GM23338 (cell line): ENCODE measurements at regions not wholly inside any gene's neighbourhood (a gene's known extent, or its start where the extent isn't known, plus 50 kb on each side); places are given as distances from the start of the nearest gene placed in this dataset.

Experiments used
- ATAC-seq: fragments of 200-7000 bp; cut with Tn5 transposase; 3 replicates; pipeline ENCODE4 v1.9.1; 2020
- DNase-seq: peaks from one replicate; pipeline ENCODE4 v3.0.0-alpha.2; 2015; ENCODE audit warnings: low spot score
- H2AFZ ChIP-seq: fragments of 200-600 bp; sonication (generic); 2 replicates; pipeline ENCODE4 v1.8.0; 2016; ENCODE audit warnings: antibody characterized with exemption, mild to moderate bottlenecking, moderate library complexity
- H3F3A ChIP-seq: fragments of 200-600 bp; sonication (generic); replicated peaks from 2 replicates; pipeline ENCODE4 v1.8.0; 2017; ENCODE audit warnings: antibody characterized with exemption, mixed run types, low read depth
- H3K27ac ChIP-seq: fragments of 200-600 bp; sonication (generic); 2 replicates; pipeline ENCODE4 v1.6.1; 2016; ENCODE audit warnings: low read depth
- H3K27me3 ChIP-seq: fragments of 200-600 bp; sonication (generic); 2 replicates; pipeline ENCODE4 v1.8.0; 2016; ENCODE audit warnings: mild to moderate bottlenecking, mixed run types, moderate library complexity; ENCODE audit not compliant: insufficient read depth
- H3K36me3 ChIP-seq: fragments of 200-600 bp; sonication (generic); 2 replicates; pipeline ENCODE4 v1.8.0; 2016; ENCODE audit warnings: mild to moderate bottlenecking; ENCODE audit not compliant: insufficient read depth
- H3K4me1 ChIP-seq: fragments of 200-600 bp; sonication (generic); 2 replicates; pipeline ENCODE4 v1.8.0; 2016; ENCODE audit warnings: mild to moderate bottlenecking, moderate library complexity; ENCODE audit not compliant: insufficient read depth
- H3K4me2 ChIP-seq: fragments of 200-600 bp; sonication (generic); 2 replicates; pipeline ENCODE4 v1.7.1; 2017; ENCODE audit warnings: mixed run types
- H3K4me3 ChIP-seq: fragments of 200-600 bp; sonication (generic); 2 replicates; pipeline ENCODE4 v1.6.1; 2016; ENCODE audit warnings: mixed run types
- H3K79me2 ChIP-seq: fragments of 200-600 bp; sonication (generic); replicated peaks from 2 replicates; pipeline ENCODE4 v1.8.0; 2017; ENCODE audit warnings: mild to moderate bottlenecking; ENCODE audit not compliant: insufficient read depth
- H3K9me2 ChIP-seq: fragments of 200-600 bp; sonication (generic); 2 replicates; pipeline ENCODE4 v1.8.0; 2017; ENCODE audit not compliant: insufficient read depth
- H4K20me1 ChIP-seq: fragments of 200-600 bp; sonication (generic); replicated peaks from 2 replicates; pipeline ENCODE4 v1.8.0; 2017; ENCODE audit warnings: mild to moderate bottlenecking; ENCODE audit not compliant: insufficient read depth
- H3K27ac Mint-ChIP-seq: 2 replicates; pipeline ENCODE4 v1.8.0; 2020; ENCODE audit warnings: inconsistent platforms, mild to moderate bottlenecking, moderate library complexity, mixed read lengths
- H3K27me3 Mint-ChIP-seq: 3 replicates; pipeline ENCODE4 v1.8.0; 2022; ENCODE audit warnings: low read depth, mild to moderate bottlenecking, moderate library complexity, mixed read lengths, inconsistent platforms; ENCODE audit not compliant: insufficient read depth, poor library complexity
- H3K36me3 Mint-ChIP-seq: 3 replicates; pipeline ENCODE4 v1.8.0; 2021; ENCODE audit warnings: low read depth, mild to moderate bottlenecking, inconsistent platforms, moderate library complexity, mixed read lengths
- H3K4me1 Mint-ChIP-seq: 3 replicates; pipeline ENCODE4 v1.8.0; 2020; ENCODE audit warnings: mild to moderate bottlenecking, inconsistent platforms, mixed read lengths
- H3K4me3 Mint-ChIP-seq: 3 replicates; pipeline ENCODE4 v1.8.0; 2021; ENCODE audit warnings: moderate library complexity, mild to moderate bottlenecking, inconsistent platforms, mixed read lengths
- H3K9me3 Mint-ChIP-seq: 3 replicates; pipeline ENCODE4 v1.8.0; 2020; ENCODE audit warnings: moderate library complexity, mild to moderate bottlenecking, inconsistent platforms, mixed read lengths
- CREB1 ChIP-seq: fragments of 250-450 bp; sonication (Bioruptor Pico); IDR thresholded peaks from 2 replicates; pipeline ENCODE4 v1.5.0; 2020; ENCODE audit warnings: low read depth, mild to moderate bottlenecking, moderate library complexity
- EZH2 ChIP-seq: fragments of 200-600 bp; sonication (generic); IDR thresholded peaks from one replicate; pipeline ENCODE4 v1.8.0; 2017; ENCODE audit warnings: antibody characterized with exemption, mild to moderate bottlenecking, low read depth; ENCODE audit not compliant: unreplicated experiment
- EZH2phosphoT487 ChIP-seq: fragments of 200-600 bp; sonication (generic); IDR thresholded peaks from one replicate; pipeline ENCODE4 v1.8.1; 2018; ENCODE audit warnings: antibody characterized with exemption; ENCODE audit not compliant: unreplicated experiment
- JUNB ChIP-seq: IDR thresholded peaks from one replicate; pipeline ENCODE4 v1.6.1; 2016; ENCODE audit warnings: antibody characterized with exemption; ENCODE audit not compliant: unreplicated experiment
- NANOG ChIP-seq: IDR thresholded peaks from 2 replicates; pipeline ENCODE4 v1.6.1; 2016; ENCODE audit warnings: antibody characterized with exemption, borderline replicate concordance
- POLR2AphosphoS5 ChIP-seq: IDR thresholded peaks from 2 replicates; pipeline ENCODE4 v1.6.1; 2016; ENCODE audit warnings: antibody characterized with exemption, low read depth
- ZNF114 ChIP-seq: fragments of 250-450 bp; sonication (Bioruptor Pico); IDR thresholded peaks from 2 replicates; pipeline ENCODE4 v1.5.0; 2020; ENCODE audit warnings: mild to moderate bottlenecking, moderate library complexity
- TF ChIP-seq, protein P1 (sequence below): fragments of 250-450 bp; sonication (Bioruptor Pico); IDR thresholded peaks from 2 replicates; pipeline ENCODE4 v1.5.0; 2020; ENCODE audit warnings: mild to moderate bottlenecking, moderate library complexity
- TF ChIP-seq, protein P2 (sequence below), 2 experiments: fragments of 200-600 bp in 1 of 2; sonication (generic) in 1 of 2; conservative IDR thresholded peaks; 2 replicates each; pipeline versions ENCODE4 v1.5.1 to v1.6.1; 2016 to 2017; ENCODE audit warnings: antibody characterized with exemption in 2 of 2, low read depth in 2 of 2, mild to moderate bottlenecking in 2 of 2, moderate library complexity in 1 of 2

DNA sequence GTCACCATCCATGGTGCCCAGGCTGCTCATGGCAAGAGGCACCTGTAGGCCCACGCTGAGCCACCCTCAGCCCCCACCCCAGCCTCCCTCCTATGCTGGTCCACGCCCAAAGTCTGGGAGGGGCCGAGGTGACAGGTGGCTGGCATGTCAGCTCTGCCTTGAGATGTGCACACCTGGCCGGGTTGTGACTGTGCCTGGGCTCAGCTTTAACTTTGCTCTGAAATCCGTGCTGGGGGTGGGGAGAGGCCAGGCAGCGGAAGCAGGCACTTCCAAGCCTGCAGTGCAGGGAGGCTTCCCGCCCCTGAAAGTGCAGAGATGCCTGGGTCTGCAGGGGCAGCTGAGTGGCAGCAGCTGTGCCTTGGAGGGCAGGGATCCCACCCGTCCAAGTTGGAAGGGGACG is 1124.8 kb downstream of the SI start (continued):
- TF ChIP-seq, protein P1, sequence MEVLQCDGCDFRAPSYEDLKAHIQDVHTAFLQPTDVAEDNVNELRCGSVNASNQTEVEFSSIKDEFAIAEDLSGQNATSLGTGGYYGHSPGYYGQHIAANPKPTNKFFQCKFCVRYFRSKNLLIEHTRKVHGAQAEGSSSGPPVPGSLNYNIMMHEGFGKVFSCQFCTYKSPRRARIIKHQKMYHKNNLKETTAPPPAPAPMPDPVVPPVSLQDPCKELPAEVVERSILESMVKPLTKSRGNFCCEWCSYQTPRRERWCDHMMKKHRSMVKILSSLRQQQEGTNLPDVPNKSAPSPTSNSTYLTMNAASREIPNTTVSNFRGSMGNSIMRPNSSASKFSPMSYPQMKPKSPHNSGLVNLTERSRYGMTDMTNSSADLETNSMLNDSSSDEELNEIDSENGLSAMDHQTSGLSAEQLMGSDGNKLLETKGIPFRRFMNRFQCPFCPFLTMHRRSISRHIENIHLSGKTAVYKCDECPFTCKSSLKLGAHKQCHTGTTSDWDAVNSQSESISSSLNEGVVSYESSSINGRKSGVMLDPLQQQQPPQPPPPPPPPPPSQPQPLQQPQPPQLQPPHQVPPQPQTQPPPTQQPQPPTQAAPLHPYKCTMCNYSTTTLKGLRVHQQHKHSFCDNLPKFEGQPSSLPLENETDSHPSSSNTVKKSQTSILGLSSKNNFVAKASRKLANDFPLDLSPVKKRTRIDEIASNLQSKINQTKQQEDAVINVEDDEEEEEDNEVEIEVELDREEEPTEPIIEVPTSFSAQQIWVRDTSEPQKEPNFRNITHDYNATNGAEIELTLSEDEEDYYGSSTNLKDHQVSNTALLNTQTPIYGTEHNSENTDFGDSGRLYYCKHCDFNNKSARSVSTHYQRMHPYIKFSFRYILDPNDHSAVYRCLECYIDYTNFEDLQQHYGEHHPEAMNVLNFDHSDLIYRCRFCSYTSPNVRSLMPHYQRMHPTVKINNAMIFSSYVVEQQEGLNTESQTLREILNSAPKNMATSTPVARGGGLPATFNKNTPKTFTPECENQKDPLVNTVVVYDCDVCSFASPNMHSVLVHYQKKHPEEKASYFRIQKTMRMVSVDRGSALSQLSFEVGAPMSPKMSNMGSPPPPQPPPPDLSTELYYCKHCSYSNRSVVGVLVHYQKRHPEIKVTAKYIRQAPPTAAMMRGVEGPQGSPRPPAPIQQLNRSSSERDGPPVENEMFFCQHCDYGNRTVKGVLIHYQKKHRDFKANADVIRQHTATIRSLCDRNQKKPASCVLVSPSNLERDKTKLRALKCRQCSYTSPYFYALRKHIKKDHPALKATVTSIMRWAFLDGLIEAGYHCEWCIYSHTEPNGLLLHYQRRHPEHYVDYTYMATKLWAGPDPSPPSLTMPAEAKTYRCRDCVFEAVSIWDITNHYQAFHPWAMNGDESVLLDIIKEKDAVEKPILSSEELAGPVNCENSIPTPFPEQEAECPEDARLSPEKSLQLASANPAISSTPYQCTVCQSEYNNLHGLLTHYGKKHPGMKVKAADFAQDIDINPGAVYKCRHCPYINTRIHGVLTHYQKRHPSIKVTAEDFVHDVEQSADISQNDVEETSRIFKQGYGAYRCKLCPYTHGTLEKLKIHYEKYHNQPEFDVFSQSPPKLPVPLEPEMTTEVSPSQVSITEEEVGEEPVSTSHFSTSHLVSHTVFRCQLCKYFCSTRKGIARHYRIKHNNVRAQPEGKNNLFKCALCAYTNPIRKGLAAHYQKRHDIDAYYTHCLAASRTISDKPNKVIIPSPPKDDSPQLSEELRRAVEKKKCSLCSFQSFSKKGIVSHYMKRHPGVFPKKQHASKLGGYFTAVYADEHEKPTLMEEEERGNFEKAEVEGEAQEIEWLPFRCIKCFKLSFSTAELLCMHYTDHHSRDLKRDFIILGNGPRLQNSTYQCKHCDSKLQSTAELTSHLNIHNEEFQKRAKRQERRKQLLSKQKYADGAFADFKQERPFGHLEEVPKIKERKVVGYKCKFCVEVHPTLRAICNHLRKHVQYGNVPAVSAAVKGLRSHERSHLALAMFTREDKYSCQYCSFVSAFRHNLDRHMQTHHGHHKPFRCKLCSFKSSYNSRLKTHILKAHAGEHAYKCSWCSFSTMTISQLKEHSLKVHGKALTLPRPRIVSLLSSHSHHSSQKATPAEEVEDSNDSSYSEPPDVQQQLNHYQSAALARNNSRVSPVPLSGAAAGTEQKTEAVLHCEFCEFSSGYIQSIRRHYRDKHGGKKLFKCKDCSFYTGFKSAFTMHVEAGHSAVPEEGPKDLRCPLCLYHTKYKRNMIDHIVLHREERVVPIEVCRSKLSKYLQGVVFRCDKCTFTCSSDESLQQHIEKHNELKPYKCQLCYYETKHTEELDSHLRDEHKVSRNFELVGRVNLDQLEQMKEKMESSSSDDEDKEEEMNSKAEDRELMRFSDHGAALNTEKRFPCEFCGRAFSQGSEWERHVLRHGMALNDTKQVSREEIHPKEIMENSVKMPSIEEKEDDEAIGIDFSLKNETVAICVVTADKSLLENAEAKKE (CRISPR knock-in tag), result no peak
- no peak for TF ChIP-seq EZH2phosphoT487

DNA sequence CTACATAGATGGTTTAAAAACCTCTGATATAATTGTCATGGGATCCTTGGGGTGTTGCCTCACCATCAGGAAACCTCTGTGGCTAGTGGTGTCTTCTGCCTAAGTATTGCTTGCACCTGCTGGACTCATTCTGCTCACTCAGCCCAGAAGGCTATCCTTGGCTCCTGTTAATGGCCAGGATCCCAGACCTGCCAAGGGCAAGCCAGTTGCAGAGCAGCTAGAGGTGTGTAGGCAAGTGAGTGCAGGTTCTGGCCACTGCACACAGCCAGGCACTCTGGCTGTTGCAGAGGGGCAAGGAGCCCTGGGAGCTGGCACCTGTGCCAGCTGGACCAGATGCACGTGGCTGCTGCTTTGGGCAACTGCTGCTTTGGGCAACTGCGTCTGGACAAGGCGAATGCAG is 1125.8 kb downstream of the SI start:
- H3K4me1 ChIP-seq, result no peaks in the 10 kb centered on the region
- Mint-ChIP-seq H3K27me3 (no peaks in the 10 kb centered on the region), H3K27ac (no peak overlapping the region), H3K9me3 (no peaks in the 10 kb centered on the region), H3K36me3 (no peaks in the 10 kb centered on the region), H3K4me3 (no peak overlapping the region), H3K4me1 (peaks cover 5% of the 10 kb centered on the region; the same call in 2 of the 3 replicates)
- DNase-seq, result no peak
- H3K4me2 ChIP-seq, result no peak overlapping the region
- H3K27ac ChIP-seq, result no peak overlapping the region
- H3K9me2 ChIP-seq, result no peaks in the 10 kb centered on the region
- H3K4me3 ChIP-seq, result no peak overlapping the region
- no peaks in the 10 kb centered on the region for H3F3A ChIP-seq
- H3K79me2 ChIP-seq, result no peaks in the 10 kb centered on the region
- H3K36me3 ChIP-seq, result no peaks in the 10 kb centered on the region
- H4K20me1 ChIP-seq, result no peaks in the 10 kb centered on the region
- no peaks in the 10 kb centered on the region for H3K27me3 ChIP-seq
- no peak for ATAC-seq
- H2AFZ ChIP-seq, result no peak overlapping the region
- TF ChIP-seq ZNF114 (no peak), NANOG (no peak), EZH2 (no peak), JUNB (no peak), CREB1 (CRISPR knock-in tag) (no peak), POLR2AphosphoS5 (no peak), EZH2phosphoT487 (no peak)
- TF ChIP-seq, protein P1 (CRISPR knock-in tag), result no peak
- TF ChIP-seq, protein P2, sequence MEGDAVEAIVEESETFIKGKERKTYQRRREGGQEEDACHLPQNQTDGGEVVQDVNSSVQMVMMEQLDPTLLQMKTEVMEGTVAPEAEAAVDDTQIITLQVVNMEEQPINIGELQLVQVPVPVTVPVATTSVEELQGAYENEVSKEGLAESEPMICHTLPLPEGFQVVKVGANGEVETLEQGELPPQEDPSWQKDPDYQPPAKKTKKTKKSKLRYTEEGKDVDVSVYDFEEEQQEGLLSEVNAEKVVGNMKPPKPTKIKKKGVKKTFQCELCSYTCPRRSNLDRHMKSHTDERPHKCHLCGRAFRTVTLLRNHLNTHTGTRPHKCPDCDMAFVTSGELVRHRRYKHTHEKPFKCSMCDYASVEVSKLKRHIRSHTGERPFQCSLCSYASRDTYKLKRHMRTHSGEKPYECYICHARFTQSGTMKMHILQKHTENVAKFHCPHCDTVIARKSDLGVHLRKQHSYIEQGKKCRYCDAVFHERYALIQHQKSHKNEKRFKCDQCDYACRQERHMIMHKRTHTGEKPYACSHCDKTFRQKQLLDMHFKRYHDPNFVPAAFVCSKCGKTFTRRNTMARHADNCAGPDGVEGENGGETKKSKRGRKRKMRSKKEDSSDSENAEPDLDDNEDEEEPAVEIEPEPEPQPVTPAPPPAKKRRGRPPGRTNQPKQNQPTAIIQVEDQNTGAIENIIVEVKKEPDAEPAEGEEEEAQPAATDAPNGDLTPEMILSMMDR (conservative IDR thresholded peaks at IDR 0.05; ENCODE audit: low read depth in 2 of 2), result no peak
